Keratinocyte (primary cell): ENCODE measurements at regions not wholly inside any gene's neighbourhood (a gene's known extent, or its start where the extent isn't known, plus 50 kb on each side); places are given as distances from the start of the nearest gene placed in this dataset.

ENCODE experiments used
- CTCF ChIP-seq, 3 experiments: IDR thresholded peaks in 1 of 3; conservative IDR thresholded peaks in 1 of 3; optimal IDR thresholded peaks in 1 of 3; 2 replicates in 2 of 3; 3 replicates in 1 of 3; pipeline versions ENCODE3 to v1.5.1; 2011; ENCODE audit warnings: low read length in 3 of 3, mild to moderate bottlenecking in 3 of 3, moderate library complexity in 2 of 3, control low read depth in 1 of 3, inconsistent platforms in 1 of 3; ENCODE audit not compliant: insufficient read depth in 2 of 3; ENCODE audit errors: extremely low read depth in 1 of 3
- EZH2 ChIP-seq: IDR thresholded peaks from one replicate; pipeline ENCODE4 v1.6.1; 2012; ENCODE audit warnings: inconsistent platforms, mild to moderate bottlenecking, low read length, moderate library complexity

- TF ChIP-seq CTCF (optimal IDR thresholded peaks at IDR 0.05 in 1 of 3, IDR thresholded peaks at IDR 0.05 in 1 of 3, conservative IDR thresholded peaks at IDR 0.05 in 1 of 3; ENCODE audit: extremely low read depth in 1 of 3, insufficient read depth in 2 of 3, low read length in 3 of 3): no peak
- TF ChIP-seq EZH2: no peak
These were observed 763.1 kb upstream of the COBL start for GRCh38 chr7:52079726-52080125.
